ENCODE measurements at regions not wholly inside any gene's neighbourhood (a gene's known extent, or its start where the extent isn't known, plus 50 kb on each side); places are given as distances from the start of the nearest gene placed in this dataset.
"Not testable (repeated sequence)": the region's sequence is repeated elsewhere in the genome, so short reads cannot be mapped to it uniquely, and the experiment has no call there.

- not testable (repeated sequence) for TF ChIP-seq ATF6 (CRISPR knock-in tag; IDR thresholded peaks at IDR 0.05); TEAD4 (CRISPR knock-in tag; IDR thresholded peaks at IDR 0.05); CTCF (IDR thresholded peaks at IDR 0.05); FOXK1 (CRISPR knock-in tag; IDR thresholded peaks at IDR 0.05)
These were observed 2296.5 kb upstream of the PCDH20 start for GRCh38 chr13:63712159-63712558.
